ENCODE measurements at regions not wholly inside any gene's neighbourhood (a gene's known extent, or its start where the extent isn't known, plus 50 kb on each side); places are given as distances from the start of the nearest gene placed in this dataset.

- TF ChIP-seq CTCF (conservative IDR thresholded peaks at IDR 0.05; ENCODE audit: low read depth in 2 of 2), result no peak
- TF ChIP-seq POLR2AphosphoS5 (IDR thresholded peaks at IDR 0.05; ENCODE audit: low read depth), result no peak
- TF ChIP-seq, protein P1, sequence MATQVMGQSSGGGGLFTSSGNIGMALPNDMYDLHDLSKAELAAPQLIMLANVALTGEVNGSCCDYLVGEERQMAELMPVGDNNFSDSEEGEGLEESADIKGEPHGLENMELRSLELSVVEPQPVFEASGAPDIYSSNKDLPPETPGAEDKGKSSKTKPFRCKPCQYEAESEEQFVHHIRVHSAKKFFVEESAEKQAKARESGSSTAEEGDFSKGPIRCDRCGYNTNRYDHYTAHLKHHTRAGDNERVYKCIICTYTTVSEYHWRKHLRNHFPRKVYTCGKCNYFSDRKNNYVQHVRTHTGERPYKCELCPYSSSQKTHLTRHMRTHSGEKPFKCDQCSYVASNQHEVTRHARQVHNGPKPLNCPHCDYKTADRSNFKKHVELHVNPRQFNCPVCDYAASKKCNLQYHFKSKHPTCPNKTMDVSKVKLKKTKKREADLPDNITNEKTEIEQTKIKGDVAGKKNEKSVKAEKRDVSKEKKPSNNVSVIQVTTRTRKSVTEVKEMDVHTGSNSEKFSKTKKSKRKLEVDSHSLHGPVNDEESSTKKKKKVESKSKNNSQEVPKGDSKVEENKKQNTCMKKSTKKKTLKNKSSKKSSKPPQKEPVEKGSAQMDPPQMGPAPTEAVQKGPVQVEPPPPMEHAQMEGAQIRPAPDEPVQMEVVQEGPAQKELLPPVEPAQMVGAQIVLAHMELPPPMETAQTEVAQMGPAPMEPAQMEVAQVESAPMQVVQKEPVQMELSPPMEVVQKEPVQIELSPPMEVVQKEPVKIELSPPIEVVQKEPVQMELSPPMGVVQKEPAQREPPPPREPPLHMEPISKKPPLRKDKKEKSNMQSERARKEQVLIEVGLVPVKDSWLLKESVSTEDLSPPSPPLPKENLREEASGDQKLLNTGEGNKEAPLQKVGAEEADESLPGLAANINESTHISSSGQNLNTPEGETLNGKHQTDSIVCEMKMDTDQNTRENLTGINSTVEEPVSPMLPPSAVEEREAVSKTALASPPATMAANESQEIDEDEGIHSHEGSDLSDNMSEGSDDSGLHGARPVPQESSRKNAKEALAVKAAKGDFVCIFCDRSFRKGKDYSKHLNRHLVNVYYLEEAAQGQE (IDR thresholded peaks at IDR 0.05; ENCODE audit: unreplicated experiment), result no peak
- TF ChIP-seq EZH2 (IDR thresholded peaks at IDR 0.05; ENCODE audit: low read depth, unreplicated experiment), result no peak
- TF ChIP-seq, protein P2, sequence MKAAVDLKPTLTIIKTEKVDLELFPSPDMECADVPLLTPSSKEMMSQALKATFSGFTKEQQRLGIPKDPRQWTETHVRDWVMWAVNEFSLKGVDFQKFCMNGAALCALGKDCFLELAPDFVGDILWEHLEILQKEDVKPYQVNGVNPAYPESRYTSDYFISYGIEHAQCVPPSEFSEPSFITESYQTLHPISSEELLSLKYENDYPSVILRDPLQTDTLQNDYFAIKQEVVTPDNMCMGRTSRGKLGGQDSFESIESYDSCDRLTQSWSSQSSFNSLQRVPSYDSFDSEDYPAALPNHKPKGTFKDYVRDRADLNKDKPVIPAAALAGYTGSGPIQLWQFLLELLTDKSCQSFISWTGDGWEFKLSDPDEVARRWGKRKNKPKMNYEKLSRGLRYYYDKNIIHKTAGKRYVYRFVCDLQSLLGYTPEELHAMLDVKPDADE (IDR thresholded peaks at IDR 0.05), result no peak
- no peak for TF ChIP-seq EZH2phosphoT487 (IDR thresholded peaks at IDR 0.05; ENCODE audit: unreplicated experiment)
- TF ChIP-seq, protein P3, sequence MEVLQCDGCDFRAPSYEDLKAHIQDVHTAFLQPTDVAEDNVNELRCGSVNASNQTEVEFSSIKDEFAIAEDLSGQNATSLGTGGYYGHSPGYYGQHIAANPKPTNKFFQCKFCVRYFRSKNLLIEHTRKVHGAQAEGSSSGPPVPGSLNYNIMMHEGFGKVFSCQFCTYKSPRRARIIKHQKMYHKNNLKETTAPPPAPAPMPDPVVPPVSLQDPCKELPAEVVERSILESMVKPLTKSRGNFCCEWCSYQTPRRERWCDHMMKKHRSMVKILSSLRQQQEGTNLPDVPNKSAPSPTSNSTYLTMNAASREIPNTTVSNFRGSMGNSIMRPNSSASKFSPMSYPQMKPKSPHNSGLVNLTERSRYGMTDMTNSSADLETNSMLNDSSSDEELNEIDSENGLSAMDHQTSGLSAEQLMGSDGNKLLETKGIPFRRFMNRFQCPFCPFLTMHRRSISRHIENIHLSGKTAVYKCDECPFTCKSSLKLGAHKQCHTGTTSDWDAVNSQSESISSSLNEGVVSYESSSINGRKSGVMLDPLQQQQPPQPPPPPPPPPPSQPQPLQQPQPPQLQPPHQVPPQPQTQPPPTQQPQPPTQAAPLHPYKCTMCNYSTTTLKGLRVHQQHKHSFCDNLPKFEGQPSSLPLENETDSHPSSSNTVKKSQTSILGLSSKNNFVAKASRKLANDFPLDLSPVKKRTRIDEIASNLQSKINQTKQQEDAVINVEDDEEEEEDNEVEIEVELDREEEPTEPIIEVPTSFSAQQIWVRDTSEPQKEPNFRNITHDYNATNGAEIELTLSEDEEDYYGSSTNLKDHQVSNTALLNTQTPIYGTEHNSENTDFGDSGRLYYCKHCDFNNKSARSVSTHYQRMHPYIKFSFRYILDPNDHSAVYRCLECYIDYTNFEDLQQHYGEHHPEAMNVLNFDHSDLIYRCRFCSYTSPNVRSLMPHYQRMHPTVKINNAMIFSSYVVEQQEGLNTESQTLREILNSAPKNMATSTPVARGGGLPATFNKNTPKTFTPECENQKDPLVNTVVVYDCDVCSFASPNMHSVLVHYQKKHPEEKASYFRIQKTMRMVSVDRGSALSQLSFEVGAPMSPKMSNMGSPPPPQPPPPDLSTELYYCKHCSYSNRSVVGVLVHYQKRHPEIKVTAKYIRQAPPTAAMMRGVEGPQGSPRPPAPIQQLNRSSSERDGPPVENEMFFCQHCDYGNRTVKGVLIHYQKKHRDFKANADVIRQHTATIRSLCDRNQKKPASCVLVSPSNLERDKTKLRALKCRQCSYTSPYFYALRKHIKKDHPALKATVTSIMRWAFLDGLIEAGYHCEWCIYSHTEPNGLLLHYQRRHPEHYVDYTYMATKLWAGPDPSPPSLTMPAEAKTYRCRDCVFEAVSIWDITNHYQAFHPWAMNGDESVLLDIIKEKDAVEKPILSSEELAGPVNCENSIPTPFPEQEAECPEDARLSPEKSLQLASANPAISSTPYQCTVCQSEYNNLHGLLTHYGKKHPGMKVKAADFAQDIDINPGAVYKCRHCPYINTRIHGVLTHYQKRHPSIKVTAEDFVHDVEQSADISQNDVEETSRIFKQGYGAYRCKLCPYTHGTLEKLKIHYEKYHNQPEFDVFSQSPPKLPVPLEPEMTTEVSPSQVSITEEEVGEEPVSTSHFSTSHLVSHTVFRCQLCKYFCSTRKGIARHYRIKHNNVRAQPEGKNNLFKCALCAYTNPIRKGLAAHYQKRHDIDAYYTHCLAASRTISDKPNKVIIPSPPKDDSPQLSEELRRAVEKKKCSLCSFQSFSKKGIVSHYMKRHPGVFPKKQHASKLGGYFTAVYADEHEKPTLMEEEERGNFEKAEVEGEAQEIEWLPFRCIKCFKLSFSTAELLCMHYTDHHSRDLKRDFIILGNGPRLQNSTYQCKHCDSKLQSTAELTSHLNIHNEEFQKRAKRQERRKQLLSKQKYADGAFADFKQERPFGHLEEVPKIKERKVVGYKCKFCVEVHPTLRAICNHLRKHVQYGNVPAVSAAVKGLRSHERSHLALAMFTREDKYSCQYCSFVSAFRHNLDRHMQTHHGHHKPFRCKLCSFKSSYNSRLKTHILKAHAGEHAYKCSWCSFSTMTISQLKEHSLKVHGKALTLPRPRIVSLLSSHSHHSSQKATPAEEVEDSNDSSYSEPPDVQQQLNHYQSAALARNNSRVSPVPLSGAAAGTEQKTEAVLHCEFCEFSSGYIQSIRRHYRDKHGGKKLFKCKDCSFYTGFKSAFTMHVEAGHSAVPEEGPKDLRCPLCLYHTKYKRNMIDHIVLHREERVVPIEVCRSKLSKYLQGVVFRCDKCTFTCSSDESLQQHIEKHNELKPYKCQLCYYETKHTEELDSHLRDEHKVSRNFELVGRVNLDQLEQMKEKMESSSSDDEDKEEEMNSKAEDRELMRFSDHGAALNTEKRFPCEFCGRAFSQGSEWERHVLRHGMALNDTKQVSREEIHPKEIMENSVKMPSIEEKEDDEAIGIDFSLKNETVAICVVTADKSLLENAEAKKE (CRISPR knock-in tag; IDR thresholded peaks at IDR 0.05), result no peak
- no peak for TF ChIP-seq ZNF114 (CRISPR knock-in tag; IDR thresholded peaks at IDR 0.05)
- no peak for TF ChIP-seq CREB1 (CRISPR knock-in tag; IDR thresholded peaks at IDR 0.05; ENCODE audit: low read depth)
- no peak for TF ChIP-seq NANOG (IDR thresholded peaks at IDR 0.05; ENCODE audit: borderline replicate concordance)
These were observed 1415.6 kb upstream of the PCDH7 start for GRCh38 chr4:29304595-29304994.
